Smooth muscle cell (in vitro differentiated cells): ENCODE measurements at regions not wholly inside any gene's neighbourhood (a gene's known extent, or its start where the extent isn't known, plus 50 kb on each side); places are given as distances from the start of the nearest gene placed in this dataset.
"Not testable (repeated sequence)": the region's sequence is repeated elsewhere in the genome, so short reads cannot be mapped to it uniquely, and the experiment has no call there.

Experiments used
- DNase-seq: peaks from one replicate; lab custom pipeline; 2025; ENCODE audit not compliant: unreplicated experiment; lab: John Stamatoyannopoulos, UW
- H2AFZ ChIP-seq: fragments of 200-600 bp; sonication (generic); 2 replicates; pipeline ENCODE4 v1.6.0; 2016; ENCODE audit warnings: antibody characterized with exemption, low read depth, mild to moderate bottlenecking
- H3F3A ChIP-seq: fragments of 200-600 bp; sonication (generic); 2 replicates; pipeline ENCODE4 v1.6.0; 2017; ENCODE audit warnings: antibody characterized with exemption, low read depth
- H3K27ac ChIP-seq: fragments of 200-600 bp; sonication (generic); 2 replicates; pipeline ENCODE4 v1.5.1; 2016; ENCODE audit warnings: low read depth, mild to moderate bottlenecking
- H3K27me3 ChIP-seq: fragments of 200-600 bp; sonication (generic); 2 replicates; pipeline ENCODE4 v1.6.1; 2016; ENCODE audit warnings: low read depth, mild to moderate bottlenecking
- H3K36me3 ChIP-seq: fragments of 200-600 bp; sonication (generic); 2 replicates; pipeline ENCODE4 v1.5.1; 2016; ENCODE audit warnings: low read depth
- H3K4me1 ChIP-seq: fragments of 200-600 bp; sonication (generic); 2 replicates; pipeline ENCODE4 v1.5.1; 2016; ENCODE audit warnings: low read depth
- H3K4me2 ChIP-seq: fragments of 200-600 bp; sonication (generic); 2 replicates; pipeline ENCODE4 v1.6.0; 2016; ENCODE audit warnings: mild to moderate bottlenecking
- H3K4me3 ChIP-seq: fragments of 200-600 bp; sonication (generic); 2 replicates; pipeline ENCODE4 v1.5.1; 2016; ENCODE audit warnings: mild to moderate bottlenecking
- H3K79me2 ChIP-seq: fragments of 200-600 bp; sonication (generic); 2 replicates; pipeline ENCODE4 v1.6.0; 2016; ENCODE audit warnings: low read depth, mild to moderate bottlenecking
- H3K9ac ChIP-seq: fragments of 200-600 bp; sonication (generic); 2 replicates; pipeline ENCODE4 v1.6.0; 2016; ENCODE audit warnings: low read depth
- H3K9me3 ChIP-seq: fragments of 200-600 bp; sonication (generic); replicated peaks from 2 replicates; pipeline ENCODE4 v1.5.1; 2016; ENCODE audit warnings: low read depth
- H4K20me1 ChIP-seq: fragments of 200-600 bp; sonication (generic); 2 replicates; pipeline ENCODE4 v1.6.0; 2016; ENCODE audit warnings: low read depth
- CTCF ChIP-seq: fragments of 200-600 bp; sonication (generic); IDR thresholded peaks from 2 replicates; pipeline ENCODE4 v1.5.1; 2017; ENCODE audit warnings: borderline replicate concordance, mild to moderate bottlenecking, antibody characterized with exemption; ENCODE audit not compliant: insufficient read depth, poor library complexity, severe bottlenecking
- WGBS: methylation state at CpG from one replicate; pipeline ENCODE4 v1.1.7; 2016; ENCODE audit warnings: low lambda C conversion rate; 5-methylcytosine and 5-hydroxymethylcytosine counted together

- Histone ChIP-seq H3K4me2 (no peak overlapping the region), H3K36me3 (no peaks in the 10 kb centered on the region), H3K79me2 (no peaks in the 10 kb centered on the region), H3K4me1 (no peaks in the 10 kb centered on the region), H3K9me3 (peaks cover 7% of the 10 kb centered on the region), H3F3A (no peaks in the 10 kb centered on the region), H2AFZ (no peak overlapping the region), H3K27ac (no peak overlapping the region), H4K20me1 (no peaks in the 10 kb centered on the region), H3K27me3 (no peaks in the 10 kb centered on the region), H3K9ac (no peak overlapping the region), H3K4me3 (no peak overlapping the region)
- TF ChIP-seq CTCF = no peak
- DNase-seq = no peak
Observed at GRCh38 chr7:109582211-109582610, 1012.5 kb downstream of the DNAJB9 start.

GRCh38 chr7:109596948-109597347 lies 1027.3 kb downstream of the DNAJB9 start:
- H2AFZ ChIP-seq, H3K36me3 ChIP-seq, H3K4me3 ChIP-seq, H3F3A ChIP-seq, H3K27me3 ChIP-seq, H3K9me3 ChIP-seq, H3K27ac ChIP-seq, H3K4me2 ChIP-seq, H3K79me2 ChIP-seq, DNase-seq, H3K9ac ChIP-seq, H4K20me1 ChIP-seq, H3K4me1 ChIP-seq: not testable (repeated sequence)
- WGBS = 72% methylated on average over 9 of the region's 9 CpGs

- Histone ChIP-seq H3K4me2 (no peak overlapping the region), H4K20me1 (no peaks in the 10 kb centered on the region), H2AFZ (no peak overlapping the region), H3K27me3 (peaks cover 3% of the 10 kb centered on the region), H3K4me1 (no peaks in the 10 kb centered on the region), H3F3A (no peaks in the 10 kb centered on the region), H3K9me3 (no peaks in the 10 kb centered on the region), H3K4me3 (no peak overlapping the region), H3K36me3 (no peaks in the 10 kb centered on the region), H3K9ac (no peak overlapping the region), H3K79me2 (no peaks in the 10 kb centered on the region), H3K27ac (no peak overlapping the region)
- TF ChIP-seq CTCF = no peak
- 96% methylated on average over 1 of the region's 1 CpG for WGBS
- no peak for DNase-seq
Observed at GRCh38 chr7:109611656-109612055, 1042.0 kb downstream of the DNAJB9 start.

- Histone ChIP-seq H4K20me1 (no peaks in the 10 kb centered on the region), H3F3A (no peaks in the 10 kb centered on the region), H3K4me2 (no peak overlapping the region), H3K9ac (no peak overlapping the region), H3K4me1 (no peaks in the 10 kb centered on the region), H3K79me2 (no peaks in the 10 kb centered on the region), H3K4me3 (no peak overlapping the region), H2AFZ (no peak overlapping the region), H3K9me3 (no peaks in the 10 kb centered on the region), H3K36me3 (no peaks in the 10 kb centered on the region), H3K27ac (no peak overlapping the region), H3K27me3 (no peaks in the 10 kb centered on the region)
- DNase-seq = no peak
- TF ChIP-seq CTCF = no peak
- 96% methylated on average over 3 of the region's 3 CpGs for WGBS
Observed at GRCh38 chr7:109616551-109617069, 1046.9 kb downstream of the DNAJB9 start.
